Trophoblast cell (in vitro differentiated cells and primary cell): ENCODE measurements at regions not wholly inside any gene's neighbourhood (a gene's known extent, or its start where the extent isn't known, plus 50 kb on each side); places are given as distances from the start of the nearest gene placed in this dataset.
"Not testable (repeated sequence)": the region's sequence is repeated elsewhere in the genome, so short reads cannot be mapped to it uniquely, and the experiment has no call there.

Source experiments
- DNase-seq, 2 donors: peaks; one replicate each; pipeline ENCODE4 v3.0.0-alpha.2; 2016
- H2AFZ ChIP-seq: 2 replicates; pipeline ENCODE4 v1.6.1; 2013; ENCODE audit warnings: low read length, moderate library complexity, mild to moderate bottlenecking; ENCODE audit not compliant: insufficient read depth, poor library complexity
- H2AK5ac ChIP-seq: 2 replicates; pipeline ENCODE4 v1.6.1; 2013; ENCODE audit warnings: mild to moderate bottlenecking, low read length
- H2BK120ac ChIP-seq: 2 replicates; pipeline ENCODE4 v1.6.1; 2013; ENCODE audit warnings: low read length, mild to moderate bottlenecking, moderate library complexity; ENCODE audit not compliant: insufficient read depth, poor library complexity
- H2BK12ac ChIP-seq: 2 replicates; pipeline ENCODE4 v1.6.1; 2013; ENCODE audit warnings: mild to moderate bottlenecking, low read length, moderate library complexity
- H2BK5ac ChIP-seq: 2 replicates; pipeline ENCODE4 v1.6.1; 2013; ENCODE audit warnings: low read length, low read depth, moderate library complexity, mild to moderate bottlenecking; ENCODE audit not compliant: poor library complexity
- H3K14ac ChIP-seq: 2 replicates; pipeline ENCODE4 v1.6.1; 2013; ENCODE audit warnings: mild to moderate bottlenecking, low read length
- H3K18ac ChIP-seq: 2 replicates; pipeline ENCODE4 v1.6.1; 2013; ENCODE audit warnings: mild to moderate bottlenecking, low read length
- H3K23ac ChIP-seq: 2 replicates; pipeline ENCODE4 v1.6.1; 2013; ENCODE audit warnings: low read length
- H3K27ac ChIP-seq: 2 replicates; pipeline ENCODE4 v1.5.1; 2013; ENCODE audit warnings: low read depth, mild to moderate bottlenecking, inconsistent platforms, low read length, moderate library complexity
- H3K27me3 ChIP-seq: 2 replicates; pipeline ENCODE4 v1.6.1; 2013; ENCODE audit warnings: inconsistent platforms, mild to moderate bottlenecking, low read length, moderate library complexity; ENCODE audit not compliant: insufficient read depth
- H3K36me3 ChIP-seq, 2 experiments: 1 replicate in 1 of 2; 2 replicates in 1 of 2; pipeline ENCODE4 v1.6.1; 2013; ENCODE audit warnings: low read length in 2 of 2, mild to moderate bottlenecking in 2 of 2, moderate library complexity in 1 of 2; ENCODE audit not compliant: insufficient read depth in 2 of 2, control insufficient read depth in 1 of 2
- H3K4ac ChIP-seq: 2 replicates; pipeline ENCODE4 v1.6.1; 2013; ENCODE audit warnings: low read depth, mild to moderate bottlenecking, low read length, moderate library complexity
- H3K4me1 ChIP-seq, 2 experiments: 1 replicate in 1 of 2; 2 replicates in 1 of 2; pipeline ENCODE4 v1.6.1; 2013; ENCODE audit warnings: low read length in 2 of 2, mild to moderate bottlenecking in 2 of 2, moderate library complexity in 1 of 2; ENCODE audit not compliant: insufficient read depth in 2 of 2, control insufficient read depth in 1 of 2
- H3K4me2 ChIP-seq: 2 replicates; pipeline ENCODE4 v1.6.1; 2013; ENCODE audit warnings: inconsistent platforms, mild to moderate bottlenecking, low read length, moderate library complexity
- H3K4me3 ChIP-seq: 2 replicates; pipeline ENCODE4 v1.5.1; 2013; ENCODE audit warnings: mild to moderate bottlenecking, low read depth, low read length, inconsistent platforms
- H3K79me1 ChIP-seq: one replicate; pipeline ENCODE4 v1.6.1; 2013; ENCODE audit warnings: low read length
- H3K79me2 ChIP-seq: 2 replicates; pipeline ENCODE4 v1.6.1; 2013; ENCODE audit warnings: low read length, mild to moderate bottlenecking; ENCODE audit not compliant: control insufficient read depth, insufficient read depth, poor library complexity
- H3K9ac ChIP-seq: 2 replicates; pipeline ENCODE4 v1.6.1; 2013; ENCODE audit warnings: mild to moderate bottlenecking, low read length
- H3K9me3 ChIP-seq: 2 replicates; pipeline ENCODE4 v1.6.1; 2013; ENCODE audit warnings: low read depth, mild to moderate bottlenecking, control low read depth, inconsistent platforms, low read length; ENCODE audit not compliant: insufficient read depth
- H4K12ac ChIP-seq: 2 replicates; pipeline ENCODE4 v1.6.1; 2013; ENCODE audit warnings: low read depth, mild to moderate bottlenecking, low read length, moderate library complexity
- H4K8ac ChIP-seq: 2 replicates; pipeline ENCODE4 v1.6.1; 2013; ENCODE audit warnings: low read depth, mild to moderate bottlenecking, low read length, moderate library complexity
- H4K91ac ChIP-seq: one replicate; pipeline ENCODE4 v1.6.1; 2013; ENCODE audit warnings: low read depth, mild to moderate bottlenecking, low read length, moderate library complexity
- WGBS: extraction: QIAGEN DNeasy Blood & Tissue Kit; methylation state at CpG from one replicate; pipeline ENCODE4 v1.1.7; 2013; ENCODE audit warnings: missing lambda C conversion rate; ENCODE audit not compliant: insufficient read length, insufficient coverage; ENCODE audit errors: extremely low coverage; 5-methylcytosine and 5-hydroxymethylcytosine counted together

DNA sequence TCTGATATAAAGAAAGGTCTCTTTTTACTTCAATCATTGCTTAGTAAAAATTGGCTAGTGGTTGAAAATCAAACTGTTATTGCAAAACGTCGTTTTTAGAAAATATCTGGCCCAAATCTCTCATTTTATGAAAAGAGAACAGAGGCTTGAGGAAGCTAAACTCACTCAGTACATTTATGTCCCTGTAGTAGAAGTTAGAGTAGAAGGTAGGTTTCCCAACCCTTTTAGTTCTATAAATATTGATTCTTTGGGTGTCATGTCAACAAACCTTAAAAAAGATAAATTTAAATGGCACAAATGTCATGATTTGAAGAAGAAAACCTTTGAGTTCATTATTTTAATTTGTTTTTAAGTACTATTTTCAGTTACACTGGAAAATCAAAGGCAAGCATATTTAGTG lies 722.3 kb upstream of the NECTIN3 start:
- H3K9ac ChIP-seq: no peak overlapping the region
- no peak overlapping the region for H3K23ac ChIP-seq
- no peak overlapping the region for H4K91ac ChIP-seq
- no CpG with 5 or more reads among the region's 2 CpGs for WGBS
- H4K8ac ChIP-seq: no peak overlapping the region
- H3K4me1 ChIP-seq: peaks cover 0 to 2% of the 10 kb centered on the region in 2 experiments
- no peaks in the 10 kb centered on the region for H3K79me1 ChIP-seq
- no peaks in the 10 kb centered on the region for H3K27me3 ChIP-seq
- H3K9me3 ChIP-seq: no peaks in the 10 kb centered on the region
- H3K79me2 ChIP-seq: no peaks in the 10 kb centered on the region
- no peak overlapping the region for H2AFZ ChIP-seq
- H3K4me3 ChIP-seq: no peak overlapping the region
- no peak overlapping the region for H3K4ac ChIP-seq
- no peak overlapping the region for H3K14ac ChIP-seq
- H3K4me2 ChIP-seq: no peak overlapping the region
- no peak overlapping the region for H2AK5ac ChIP-seq
- H2BK5ac ChIP-seq: no peak overlapping the region
- H4K12ac ChIP-seq: no peak overlapping the region
- no peak overlapping the region for H2BK120ac ChIP-seq
- H2BK12ac ChIP-seq: no peak overlapping the region
- no peak overlapping the region for H3K27ac ChIP-seq
- no peak overlapping the region for H3K18ac ChIP-seq
- no peaks in the 10 kb centered on the region for H3K36me3 ChIP-seq
- DNase-seq: no peak

DNA sequence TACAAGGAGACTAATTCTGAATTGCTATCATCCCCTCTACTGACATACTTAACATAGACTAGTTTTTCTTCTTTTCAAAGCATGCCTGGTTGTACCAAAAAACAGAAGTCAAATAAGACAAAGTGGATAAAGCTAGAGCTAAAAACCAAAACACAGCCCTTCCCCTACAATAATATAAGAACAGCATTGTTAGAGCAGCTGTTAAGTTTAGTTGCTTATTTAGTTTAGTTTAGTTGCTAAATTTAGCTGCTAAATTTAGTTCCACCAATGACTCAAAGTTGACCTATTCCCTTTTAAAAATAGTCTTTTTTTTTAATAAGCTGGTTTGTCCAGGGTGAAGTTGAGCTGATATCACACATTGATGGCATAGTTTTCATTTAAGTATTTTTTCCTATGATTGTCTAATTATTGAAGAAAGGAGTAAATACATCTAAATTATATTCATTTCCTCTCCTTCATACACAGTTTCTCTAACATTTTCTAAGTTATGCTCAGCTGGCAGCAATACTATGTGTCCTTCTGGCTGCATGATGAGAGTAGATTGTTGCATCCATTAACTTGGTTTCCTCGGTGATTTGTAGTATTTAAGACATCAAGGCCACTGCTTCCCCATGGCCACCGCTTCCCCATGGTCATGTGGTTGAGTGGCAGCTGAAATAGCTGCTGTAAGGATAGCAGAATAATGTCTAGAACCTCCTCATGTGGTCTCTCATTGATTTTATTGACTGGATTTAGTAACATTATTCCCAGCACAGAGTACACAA lies 718.6 kb upstream of the NECTIN3 start:
- no peak for DNase-seq
- Histone ChIP-seq H2AK5ac (no peak overlapping the region), H2BK12ac (no peak overlapping the region), H4K8ac (no peak overlapping the region), H4K12ac (no peak overlapping the region), H3K27ac (no peak overlapping the region), H3K23ac (no peak overlapping the region), H3K9me3 (no peaks in the 10 kb centered on the region), H3K18ac (no peak overlapping the region), H3K14ac (no peak overlapping the region), H3K4me3 (no peak overlapping the region), H3K4ac (no peak overlapping the region), H2BK120ac (no peak overlapping the region), H3K36me3 (no peaks in the 10 kb centered on the region), H3K79me2 (no peaks in the 10 kb centered on the region), H3K9ac (no peak overlapping the region), H3K4me2 (no peak overlapping the region), H4K91ac (no peak overlapping the region), H2AFZ (no peak overlapping the region), H2BK5ac (no peak overlapping the region), H3K79me1 (no peaks in the 10 kb centered on the region), H3K4me1 (peaks cover 0 to 2% of the 10 kb centered on the region in 2 experiments), H3K27me3 (no peaks in the 10 kb centered on the region)
- no CpG with 5 or more reads among the region's 2 CpGs for WGBS

DNA sequence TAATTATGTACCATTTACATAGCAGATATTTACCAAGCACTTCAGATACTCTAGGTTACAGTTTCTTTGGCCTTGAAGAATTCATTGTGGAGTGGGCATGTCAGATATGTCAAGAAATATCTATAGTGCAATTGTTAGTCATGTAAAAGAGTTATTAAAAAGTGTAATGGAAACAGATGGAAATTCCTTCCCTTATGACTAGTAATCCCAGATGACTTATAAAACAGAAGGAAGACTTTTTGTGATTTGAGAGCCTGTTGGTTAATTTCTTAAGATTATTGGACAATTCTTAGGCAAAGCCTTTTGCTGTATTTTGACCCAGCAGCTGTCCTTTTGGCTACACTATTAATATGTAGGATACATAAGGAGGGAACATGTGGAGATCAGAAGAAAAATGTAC lies 708.9 kb upstream of the NECTIN3 start:
- Histone ChIP-seq H2AK5ac (no peak overlapping the region), H2AFZ (no peak overlapping the region), H3K79me1 (no peaks in the 10 kb centered on the region), H3K23ac (no peak overlapping the region), H3K4me2 (no peak overlapping the region), H3K27me3 (no peaks in the 10 kb centered on the region), H3K4me3 (no peak overlapping the region), H2BK5ac (no peak overlapping the region), H3K9ac (no peak overlapping the region), H3K4me1 (no peaks in the 10 kb centered on the region), H3K27ac (no peak overlapping the region), H2BK120ac (no peak overlapping the region), H3K18ac (no peak overlapping the region), H3K9me3 (no peaks in the 10 kb centered on the region), H3K14ac (no peak overlapping the region), H4K12ac (no peak overlapping the region), H4K8ac (no peak overlapping the region), H4K91ac (no peak overlapping the region), H3K4ac (no peak overlapping the region), H3K36me3 (no peaks in the 10 kb centered on the region), H3K79me2 (no peaks in the 10 kb centered on the region), H2BK12ac (no peak overlapping the region)
- no peak for DNase-seq

DNA sequence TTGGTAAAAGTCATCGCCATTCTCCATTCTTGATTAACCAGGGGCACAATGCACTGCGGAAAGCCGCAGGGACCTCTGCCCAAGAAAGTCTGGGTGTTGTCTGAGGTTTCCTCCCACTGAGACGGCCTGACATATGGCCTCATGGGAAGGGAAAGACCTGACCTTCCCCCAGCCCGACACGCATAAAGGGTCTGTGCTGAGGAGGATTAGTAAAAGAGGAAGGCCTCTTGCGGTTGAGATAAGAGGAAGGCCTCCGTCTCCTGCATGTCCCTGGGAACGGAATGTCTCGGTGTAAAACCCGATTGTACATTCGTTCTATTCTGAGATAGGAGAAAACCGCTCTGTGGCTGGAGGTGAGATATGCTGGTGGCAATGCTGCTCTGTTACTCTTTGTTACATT lies 704.3 kb upstream of the NECTIN3 start:
- H4K91ac ChIP-seq, H3K79me1 ChIP-seq, H3K9ac ChIP-seq, H3K4me1 ChIP-seq, H3K36me3 ChIP-seq, H4K8ac ChIP-seq, H3K27me3 ChIP-seq, H3K9me3 ChIP-seq, H3K23ac ChIP-seq, H4K12ac ChIP-seq, H3K4me2 ChIP-seq, H2BK120ac ChIP-seq, H2AK5ac ChIP-seq, H3K4me3 ChIP-seq, H2BK5ac ChIP-seq, DNase-seq, H2AFZ ChIP-seq, H3K18ac ChIP-seq, H3K14ac ChIP-seq, H2BK12ac ChIP-seq, H3K4ac ChIP-seq, H3K79me2 ChIP-seq, H3K27ac ChIP-seq: not testable (repeated sequence)
- WGBS: no CpG with 5 or more reads among the region's 13 CpGs
